Cardiac muscle cell (in vitro differentiated cells and primary cell): ENCODE measurements at regions not wholly inside any gene's neighbourhood (a gene's known extent, or its start where the extent isn't known, plus 50 kb on each side); places are given as distances from the start of the nearest gene placed in this dataset.

Experiments used
- DNase-seq, 2 donors: peaks; one replicate each; pipeline versions ENCODE4 v3.0.0 to v3.0.0-alpha.2; 2010 to 2017; ENCODE audit warnings: low read depth in 1 of 2, low spot score in 1 of 2
- H3K27ac ChIP-seq: fragments of 200-600 bp; sonication (generic); 2 replicates; pipeline ENCODE4 v1.5.1; 2016
- H3K27me3 ChIP-seq: fragments of 200-600 bp; sonication (generic); 2 replicates; pipeline ENCODE4 v1.6.0; 2016; ENCODE audit warnings: control low read depth
- H3K36me3 ChIP-seq: fragments of 200-600 bp; sonication (generic); 2 replicates; pipeline ENCODE4 v1.5.1; 2016; ENCODE audit warnings: control low read depth
- H3K4me1 ChIP-seq: fragments of 200-600 bp; sonication (generic); 2 replicates; pipeline ENCODE4 v1.8.1; 2017; ENCODE audit warnings: low read depth, mild to moderate bottlenecking, mixed run types
- H3K4me3 ChIP-seq: fragments of 200-600 bp; sonication (generic); 2 replicates; pipeline ENCODE4 v1.5.1; 2016; ENCODE audit warnings: mild to moderate bottlenecking
- H3K9me3 ChIP-seq: fragments of 200-600 bp; sonication (generic); 2 replicates; pipeline ENCODE4 v1.5.1; 2017; ENCODE audit warnings: low read depth, mild to moderate bottlenecking, control low read depth
- TF ChIP-seq, protein P1 (sequence below): IDR thresholded peaks from 2 replicates; pipeline ENCODE4 v1.5.1; 2012; ENCODE audit warnings: low read depth, mild to moderate bottlenecking, low read length

DNA sequence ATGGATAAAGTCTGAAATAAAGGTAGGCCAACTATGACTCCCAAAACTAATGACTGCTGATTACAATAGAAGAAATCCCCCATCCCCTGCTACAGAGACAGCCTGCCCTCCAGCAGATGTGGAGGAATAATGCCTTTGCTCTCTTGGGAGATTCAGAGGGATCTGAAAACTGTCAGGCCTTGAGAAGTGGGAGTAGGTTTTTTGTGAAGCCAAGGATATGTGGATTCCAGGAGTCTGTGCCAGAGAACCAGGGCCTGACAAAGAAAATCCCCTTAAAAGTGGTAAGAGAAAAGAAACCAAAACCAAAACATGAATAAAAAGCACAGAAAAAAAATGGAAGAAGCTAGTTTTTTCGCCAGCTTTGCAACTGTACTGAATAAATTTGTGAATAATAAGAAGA lies 397.6 kb downstream of the ZNF521 start:
- no peak overlapping the region for H3K27ac ChIP-seq
- peak in 1 of 2 donors; percentile 4 for DNase-seq
- H3K4me1 ChIP-seq = peaks cover 19% of the 10 kb centered on the region
- TF ChIP-seq, protein P1, sequence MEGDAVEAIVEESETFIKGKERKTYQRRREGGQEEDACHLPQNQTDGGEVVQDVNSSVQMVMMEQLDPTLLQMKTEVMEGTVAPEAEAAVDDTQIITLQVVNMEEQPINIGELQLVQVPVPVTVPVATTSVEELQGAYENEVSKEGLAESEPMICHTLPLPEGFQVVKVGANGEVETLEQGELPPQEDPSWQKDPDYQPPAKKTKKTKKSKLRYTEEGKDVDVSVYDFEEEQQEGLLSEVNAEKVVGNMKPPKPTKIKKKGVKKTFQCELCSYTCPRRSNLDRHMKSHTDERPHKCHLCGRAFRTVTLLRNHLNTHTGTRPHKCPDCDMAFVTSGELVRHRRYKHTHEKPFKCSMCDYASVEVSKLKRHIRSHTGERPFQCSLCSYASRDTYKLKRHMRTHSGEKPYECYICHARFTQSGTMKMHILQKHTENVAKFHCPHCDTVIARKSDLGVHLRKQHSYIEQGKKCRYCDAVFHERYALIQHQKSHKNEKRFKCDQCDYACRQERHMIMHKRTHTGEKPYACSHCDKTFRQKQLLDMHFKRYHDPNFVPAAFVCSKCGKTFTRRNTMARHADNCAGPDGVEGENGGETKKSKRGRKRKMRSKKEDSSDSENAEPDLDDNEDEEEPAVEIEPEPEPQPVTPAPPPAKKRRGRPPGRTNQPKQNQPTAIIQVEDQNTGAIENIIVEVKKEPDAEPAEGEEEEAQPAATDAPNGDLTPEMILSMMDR = no peak
- no peaks in the 10 kb centered on the region for H3K27me3 ChIP-seq
- H3K4me3 ChIP-seq = no peak overlapping the region
- H3K36me3 ChIP-seq = no peaks in the 10 kb centered on the region
- H3K9me3 ChIP-seq = no peaks in the 10 kb centered on the region

DNA sequence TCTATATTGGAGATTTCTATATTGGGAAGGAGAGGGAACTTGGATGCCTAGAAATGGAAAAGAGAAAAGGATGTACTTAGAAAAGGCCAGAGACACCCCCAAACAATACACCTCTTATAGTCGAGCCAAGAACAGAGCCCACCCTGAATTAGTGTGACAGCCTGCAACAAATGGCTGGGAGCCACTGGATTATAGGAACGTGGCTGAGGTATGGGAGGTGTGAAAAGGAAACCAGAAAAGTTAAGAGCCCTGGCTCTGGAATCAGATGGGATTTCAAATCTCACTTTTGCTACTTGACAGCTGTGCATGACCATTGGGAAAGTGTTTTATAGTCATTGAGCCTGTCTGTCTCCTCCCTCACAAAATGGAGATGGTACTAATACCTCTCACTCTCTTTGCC lies 394.0 kb downstream of the ZNF521 start:
- no peak overlapping the region for H3K4me3 ChIP-seq
- TF ChIP-seq, protein P1 = no peak

DNA sequence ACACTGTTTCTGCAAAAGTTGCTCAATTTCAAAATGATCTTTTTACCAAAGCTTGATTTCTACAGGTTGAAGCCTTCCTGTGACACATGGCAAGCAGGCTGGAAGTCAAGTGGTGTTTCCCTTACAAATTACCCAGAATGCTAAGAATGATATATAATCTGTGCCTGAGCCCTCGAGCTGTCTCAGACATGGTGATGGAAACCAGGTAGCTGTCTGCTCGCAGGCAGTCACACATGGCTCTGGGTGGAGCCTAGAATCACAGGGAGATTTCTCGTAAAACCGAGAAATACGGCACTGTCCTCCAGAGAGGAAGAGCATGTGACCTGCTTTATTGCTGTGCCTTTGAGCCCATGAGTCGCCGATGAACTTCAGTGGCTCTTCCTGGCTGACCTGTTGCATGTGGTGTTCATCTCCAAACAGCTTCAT lies 392.9 kb downstream of the ZNF521 start:
- Histone ChIP-seq H3K27me3 (no peaks in the 10 kb centered on the region), H3K4me1 (peaks cover 19% of the 10 kb centered on the region), H3K36me3 (no peaks in the 10 kb centered on the region), H3K27ac (no peak overlapping the region), H3K4me3 (no peak overlapping the region), H3K9me3 (no peaks in the 10 kb centered on the region)
- TF ChIP-seq, protein P1 = no peak
- DNase-seq = peak in 1 of 2 donors; percentile 40

More for the DNA sequence above, 394.0 kb downstream of the ZNF521 start:
- peak in 1 of 2 donors; percentile 31 for DNase-seq
- peaks cover 19% of the 10 kb centered on the region for H3K4me1 ChIP-seq
- no peaks in the 10 kb centered on the region for H3K36me3 ChIP-seq
- no peaks in the 10 kb centered on the region for H3K9me3 ChIP-seq
- H3K27me3 ChIP-seq = no peaks in the 10 kb centered on the region
- no peak overlapping the region for H3K27ac ChIP-seq

DNA sequence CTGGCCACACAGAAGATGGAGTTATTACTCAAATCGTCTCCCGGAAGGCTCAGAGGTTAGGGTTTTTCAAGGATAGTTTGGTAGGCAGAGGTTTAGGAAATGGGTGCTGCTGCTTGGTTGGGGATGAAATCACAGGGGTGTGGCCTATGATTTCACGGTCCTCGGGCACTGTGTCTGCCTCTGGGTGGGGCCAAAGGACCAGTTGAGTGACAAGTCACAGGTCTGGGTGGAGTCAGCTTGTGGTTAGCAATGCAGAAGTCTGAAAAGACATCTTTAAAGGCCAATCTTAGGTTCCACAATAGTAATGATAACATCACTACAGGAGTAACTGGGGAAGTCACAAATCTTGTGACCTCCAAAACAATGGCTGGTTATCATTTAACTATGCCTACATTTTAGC lies 387.8 kb downstream of the ZNF521 start:
- H3K4me1 ChIP-seq = no peaks in the 10 kb centered on the region
- H3K9me3 ChIP-seq = no peaks in the 10 kb centered on the region
- no peak overlapping the region for H3K27ac ChIP-seq
- DNase-seq = no peak
- no peaks in the 10 kb centered on the region for H3K36me3 ChIP-seq
- TF ChIP-seq, protein P1 = no peak
- no peak overlapping the region for H3K4me3 ChIP-seq
- H3K27me3 ChIP-seq = no peaks in the 10 kb centered on the region

DNA sequence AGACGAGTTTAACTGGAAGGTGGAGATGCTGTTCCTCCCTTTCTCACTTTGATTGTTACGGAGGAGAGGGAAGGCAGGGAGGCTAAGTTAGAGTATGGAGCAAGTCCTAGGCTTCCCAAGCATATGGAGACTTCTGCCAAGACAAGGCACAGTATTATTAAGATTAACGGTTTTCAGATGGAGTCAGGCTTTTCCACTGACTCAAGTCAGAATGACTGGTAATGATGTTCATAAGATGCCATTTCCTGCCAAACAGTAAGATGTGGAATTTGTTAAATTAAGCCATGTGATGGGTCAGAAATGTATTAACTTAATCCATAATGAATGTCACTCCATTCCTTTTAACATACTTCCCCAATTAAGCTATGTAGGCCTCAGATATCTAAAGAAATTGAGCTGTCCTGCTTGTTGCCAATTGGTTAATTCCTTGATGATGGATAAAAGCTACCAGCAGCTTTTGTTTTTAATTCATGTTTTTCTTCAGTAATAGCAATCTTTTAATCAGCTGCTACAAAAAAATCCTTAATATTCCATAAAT lies 383.7 kb downstream of the ZNF521 start:
- Histone ChIP-seq H3K4me3 (no peak overlapping the region), H3K27ac (no peak overlapping the region), H3K4me1 (no peaks in the 10 kb centered on the region), H3K9me3 (no peaks in the 10 kb centered on the region), H3K27me3 (no peaks in the 10 kb centered on the region), H3K36me3 (no peaks in the 10 kb centered on the region)
- DNase-seq = no peak
- TF ChIP-seq, protein P1 = no peak

DNA sequence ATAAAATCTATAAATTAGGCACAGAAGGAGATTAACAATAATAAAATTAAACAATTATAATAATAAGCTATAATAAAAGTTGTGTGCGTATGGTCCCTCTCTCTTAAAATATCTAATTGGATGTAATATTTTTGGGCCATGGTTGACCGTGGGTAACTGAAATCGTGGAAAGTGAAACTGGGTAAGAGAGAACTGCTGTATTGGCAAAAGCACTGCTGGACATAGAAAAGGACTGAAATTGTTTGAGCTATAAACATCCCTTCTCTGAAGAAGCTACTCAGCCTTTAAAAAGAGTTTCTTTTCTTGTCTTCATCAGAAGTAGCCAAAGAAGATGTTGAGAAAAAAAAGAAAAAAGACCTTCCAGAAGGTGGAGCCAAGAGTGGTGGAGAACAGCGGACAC lies 379.4 kb downstream of the ZNF521 start:
- Histone ChIP-seq H3K27me3 (no peaks in the 10 kb centered on the region), H3K9me3 (no peaks in the 10 kb centered on the region), H3K27ac (no peak overlapping the region), H3K4me1 (no peaks in the 10 kb centered on the region), H3K4me3 (no peak overlapping the region), H3K36me3 (no peaks in the 10 kb centered on the region)
- no peak for DNase-seq
- TF ChIP-seq, protein P1 = no peak
